ENCODE measurements at regions not wholly inside any gene's neighbourhood (a gene's known extent, or its start where the extent isn't known, plus 50 kb on each side); places are given as distances from the start of the nearest gene placed in this dataset.

GRCh38 chr5:96335873-96336272, 97.2 kb downstream of the PCSK1 start:
- TF ChIP-seq POLR2AphosphoS5 (IDR thresholded peaks at IDR 0.05; ENCODE audit: insufficient read depth, low read depth, low read length) (no peak), CTCF (IDR thresholded peaks at IDR 0.05; ENCODE audit: extremely low read depth in 1 of 2, insufficient read depth in 1 of 2, low read depth in 1 of 2, low read length in 2 of 2) (no peak), POLR2A (IDR thresholded peaks at IDR 0.05; ENCODE audit: low read depth, low read length) (no peak), EZH2 (IDR thresholded peaks at IDR 0.05; ENCODE audit: borderline replicate concordance, low read depth, low read length, severe bottlenecking) (no peak)
